GM20000 (cell line): ENCODE measurements at regions not wholly inside any gene's neighbourhood (a gene's known extent, or its start where the extent isn't known, plus 50 kb on each side); places are given as distances from the start of the nearest gene placed in this dataset.

ENCODE experiments used
- DNase-seq: peaks from one replicate; pipeline ENCODE4 v3.0.0; 2012; ENCODE audit warnings: low spot score
- TF ChIP-seq, protein P1 (sequence below): IDR thresholded peaks from 2 replicates; pipeline ENCODE4 v1.5.1; 2012; ENCODE audit warnings: mild to moderate bottlenecking, control low read depth; ENCODE audit errors: extremely low read depth, missing control alignments

DNA sequence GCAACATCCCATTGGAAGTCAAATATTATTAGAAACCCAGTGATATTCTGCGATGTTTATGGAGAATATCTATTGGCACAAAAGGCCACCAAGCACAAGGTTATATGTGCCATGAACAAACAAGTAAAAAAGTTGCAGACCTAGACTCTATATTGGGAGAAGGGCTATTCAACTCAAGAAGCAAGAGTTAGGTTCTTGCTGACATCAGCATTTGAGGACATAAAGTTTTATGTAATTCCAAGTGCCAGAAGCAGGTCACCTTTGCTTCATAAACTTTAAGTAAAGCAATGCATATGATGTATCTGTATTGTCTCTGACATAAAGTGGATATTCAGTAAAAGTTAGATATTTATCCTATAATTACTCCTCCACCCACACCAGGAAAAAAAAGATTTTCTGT, 71.1 kb downstream of the MAGEB10 start:
- no peak for DNase-seq
- TF ChIP-seq, protein P1, sequence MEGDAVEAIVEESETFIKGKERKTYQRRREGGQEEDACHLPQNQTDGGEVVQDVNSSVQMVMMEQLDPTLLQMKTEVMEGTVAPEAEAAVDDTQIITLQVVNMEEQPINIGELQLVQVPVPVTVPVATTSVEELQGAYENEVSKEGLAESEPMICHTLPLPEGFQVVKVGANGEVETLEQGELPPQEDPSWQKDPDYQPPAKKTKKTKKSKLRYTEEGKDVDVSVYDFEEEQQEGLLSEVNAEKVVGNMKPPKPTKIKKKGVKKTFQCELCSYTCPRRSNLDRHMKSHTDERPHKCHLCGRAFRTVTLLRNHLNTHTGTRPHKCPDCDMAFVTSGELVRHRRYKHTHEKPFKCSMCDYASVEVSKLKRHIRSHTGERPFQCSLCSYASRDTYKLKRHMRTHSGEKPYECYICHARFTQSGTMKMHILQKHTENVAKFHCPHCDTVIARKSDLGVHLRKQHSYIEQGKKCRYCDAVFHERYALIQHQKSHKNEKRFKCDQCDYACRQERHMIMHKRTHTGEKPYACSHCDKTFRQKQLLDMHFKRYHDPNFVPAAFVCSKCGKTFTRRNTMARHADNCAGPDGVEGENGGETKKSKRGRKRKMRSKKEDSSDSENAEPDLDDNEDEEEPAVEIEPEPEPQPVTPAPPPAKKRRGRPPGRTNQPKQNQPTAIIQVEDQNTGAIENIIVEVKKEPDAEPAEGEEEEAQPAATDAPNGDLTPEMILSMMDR: no peak
